ENCODE measurements at regions not wholly inside any gene's neighbourhood (a gene's known extent, or its start where the extent isn't known, plus 50 kb on each side); places are given as distances from the start of the nearest gene placed in this dataset.
"Not testable (repeated sequence)": the region's sequence is repeated elsewhere in the genome, so short reads cannot be mapped to it uniquely, and the experiment has no call there.

DNA sequence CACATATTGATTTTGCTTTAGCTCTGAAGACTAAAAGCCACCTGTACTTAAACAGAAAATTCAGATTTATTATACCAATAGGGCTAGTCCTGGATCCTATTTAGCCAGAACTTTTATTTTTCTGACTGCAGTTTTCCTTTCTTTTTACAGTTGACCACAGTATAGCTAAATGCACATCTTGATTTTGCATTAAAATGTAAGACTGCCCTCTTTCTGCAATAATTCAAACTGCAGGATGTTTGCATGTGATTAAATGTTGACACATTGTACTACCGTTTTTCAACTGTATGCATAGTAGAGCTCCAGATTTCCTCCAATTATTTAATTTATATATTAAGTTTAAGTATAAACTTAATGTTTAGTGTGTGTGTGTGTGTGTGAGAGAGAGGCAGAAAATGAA lies 1262.9 kb downstream of the SUCLG1 start:
- no peaks in the 10 kb centered on the region for H3K27me3 ChIP-seq (ENCODE audit: control insufficient read depth, insufficient read depth, low read length)
- no peak overlapping the region for H3K4me3 ChIP-seq (replicated peaks in 1 of 4; ENCODE audit: control extremely low read depth in 1 of 4, insufficient read depth in 1 of 4, low read depth in 3 of 4, low read length in 4 of 4)
- no peaks in the 10 kb centered on the region for H3K4me1 ChIP-seq (ENCODE audit: control insufficient read depth, extremely low read depth, insufficient read depth, low read length)
- H3K9ac ChIP-seq (ENCODE audit: insufficient read depth, low read length) = no peak overlapping the region
- no peak overlapping the region for H3K27ac ChIP-seq (ENCODE audit: insufficient read depth, low read length)
- H4K20me1 ChIP-seq (ENCODE audit: control insufficient read depth, extremely low read depth, insufficient read depth, low read length) = no peaks in the 10 kb centered on the region
- H3K79me2 ChIP-seq (ENCODE audit: control insufficient read depth, insufficient read depth, low read length) = no peaks in the 10 kb centered on the region
- no peaks in the 10 kb centered on the region for H3K36me3 ChIP-seq (ENCODE audit: control insufficient read depth, insufficient read depth, low read length)
- no peak overlapping the region for H2AFZ ChIP-seq (ENCODE audit: low read length)
- DNase-seq (ENCODE audit: low read depth in 2 of 2) = peak; percentile 6 to 75
- H3K4me2 ChIP-seq (ENCODE audit: extremely low read depth, insufficient read depth, low read length) = no peak overlapping the region
- no peak for TF ChIP-seq EZH2 (IDR thresholded peaks at IDR 0.05; ENCODE audit: low read length, missing control alignments)
- TF ChIP-seq, protein P1, sequence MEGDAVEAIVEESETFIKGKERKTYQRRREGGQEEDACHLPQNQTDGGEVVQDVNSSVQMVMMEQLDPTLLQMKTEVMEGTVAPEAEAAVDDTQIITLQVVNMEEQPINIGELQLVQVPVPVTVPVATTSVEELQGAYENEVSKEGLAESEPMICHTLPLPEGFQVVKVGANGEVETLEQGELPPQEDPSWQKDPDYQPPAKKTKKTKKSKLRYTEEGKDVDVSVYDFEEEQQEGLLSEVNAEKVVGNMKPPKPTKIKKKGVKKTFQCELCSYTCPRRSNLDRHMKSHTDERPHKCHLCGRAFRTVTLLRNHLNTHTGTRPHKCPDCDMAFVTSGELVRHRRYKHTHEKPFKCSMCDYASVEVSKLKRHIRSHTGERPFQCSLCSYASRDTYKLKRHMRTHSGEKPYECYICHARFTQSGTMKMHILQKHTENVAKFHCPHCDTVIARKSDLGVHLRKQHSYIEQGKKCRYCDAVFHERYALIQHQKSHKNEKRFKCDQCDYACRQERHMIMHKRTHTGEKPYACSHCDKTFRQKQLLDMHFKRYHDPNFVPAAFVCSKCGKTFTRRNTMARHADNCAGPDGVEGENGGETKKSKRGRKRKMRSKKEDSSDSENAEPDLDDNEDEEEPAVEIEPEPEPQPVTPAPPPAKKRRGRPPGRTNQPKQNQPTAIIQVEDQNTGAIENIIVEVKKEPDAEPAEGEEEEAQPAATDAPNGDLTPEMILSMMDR (conservative IDR thresholded peaks at IDR 0.05 in 1 of 2, IDR thresholded peaks at IDR 0.05 in 1 of 2; ENCODE audit: low read depth in 1 of 2, low read length in 2 of 2) = peak; percentile 22 to 69
- no peaks in the 10 kb centered on the region for H3K9me3 ChIP-seq (ENCODE audit: control insufficient read depth, insufficient read depth, low read depth, low read length)

DNA sequence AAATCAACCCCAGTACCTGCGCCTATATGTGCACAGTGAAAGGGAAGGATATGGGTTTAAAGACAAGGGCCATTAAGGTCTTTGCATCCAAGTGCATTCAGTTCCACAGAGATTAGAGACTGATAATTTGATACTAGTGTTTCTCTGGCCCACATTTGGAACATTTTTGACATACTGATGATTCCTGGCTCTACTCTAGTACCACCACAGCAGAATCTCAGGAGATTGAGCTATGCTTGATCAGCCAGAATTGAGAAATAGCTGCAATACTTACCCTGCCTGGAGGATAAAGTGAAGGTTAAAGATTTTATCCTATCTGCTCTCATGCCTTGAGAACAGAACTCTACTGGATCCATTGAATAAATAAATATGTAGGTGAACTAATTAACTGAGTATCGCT lies 1267.8 kb downstream of the SUCLG1 start:
- H3K79me2 ChIP-seq (ENCODE audit: control insufficient read depth, insufficient read depth, low read length) = no peaks in the 10 kb centered on the region
- no peak overlapping the region for H3K4me3 ChIP-seq (replicated peaks in 1 of 4; ENCODE audit: control extremely low read depth in 1 of 4, insufficient read depth in 1 of 4, low read depth in 3 of 4, low read length in 4 of 4)
- H3K9ac ChIP-seq (ENCODE audit: insufficient read depth, low read length) = no peak overlapping the region
- H4K20me1 ChIP-seq (ENCODE audit: control insufficient read depth, extremely low read depth, insufficient read depth, low read length) = no peaks in the 10 kb centered on the region
- no peaks in the 10 kb centered on the region for H3K27me3 ChIP-seq (ENCODE audit: control insufficient read depth, insufficient read depth, low read length)
- no peak overlapping the region for H3K27ac ChIP-seq (ENCODE audit: insufficient read depth, low read length)
- DNase-seq (ENCODE audit: low read depth in 2 of 2) = no peak
- H3K9me3 ChIP-seq (ENCODE audit: control insufficient read depth, insufficient read depth, low read depth, low read length) = no peaks in the 10 kb centered on the region
- no peaks in the 10 kb centered on the region for H3K4me1 ChIP-seq (ENCODE audit: control insufficient read depth, extremely low read depth, insufficient read depth, low read length)
- H2AFZ ChIP-seq (ENCODE audit: low read length) = no peak overlapping the region
- no peaks in the 10 kb centered on the region for H3K36me3 ChIP-seq (ENCODE audit: control insufficient read depth, insufficient read depth, low read length)
- TF ChIP-seq, protein P1 (conservative IDR thresholded peaks at IDR 0.05 in 1 of 2, IDR thresholded peaks at IDR 0.05 in 1 of 2; ENCODE audit: low read depth in 1 of 2, low read length in 2 of 2) = no peak
- TF ChIP-seq EZH2 (IDR thresholded peaks at IDR 0.05; ENCODE audit: low read length, missing control alignments) = no peak
- no peak overlapping the region for H3K4me2 ChIP-seq (ENCODE audit: extremely low read depth, insufficient read depth, low read length)

DNA sequence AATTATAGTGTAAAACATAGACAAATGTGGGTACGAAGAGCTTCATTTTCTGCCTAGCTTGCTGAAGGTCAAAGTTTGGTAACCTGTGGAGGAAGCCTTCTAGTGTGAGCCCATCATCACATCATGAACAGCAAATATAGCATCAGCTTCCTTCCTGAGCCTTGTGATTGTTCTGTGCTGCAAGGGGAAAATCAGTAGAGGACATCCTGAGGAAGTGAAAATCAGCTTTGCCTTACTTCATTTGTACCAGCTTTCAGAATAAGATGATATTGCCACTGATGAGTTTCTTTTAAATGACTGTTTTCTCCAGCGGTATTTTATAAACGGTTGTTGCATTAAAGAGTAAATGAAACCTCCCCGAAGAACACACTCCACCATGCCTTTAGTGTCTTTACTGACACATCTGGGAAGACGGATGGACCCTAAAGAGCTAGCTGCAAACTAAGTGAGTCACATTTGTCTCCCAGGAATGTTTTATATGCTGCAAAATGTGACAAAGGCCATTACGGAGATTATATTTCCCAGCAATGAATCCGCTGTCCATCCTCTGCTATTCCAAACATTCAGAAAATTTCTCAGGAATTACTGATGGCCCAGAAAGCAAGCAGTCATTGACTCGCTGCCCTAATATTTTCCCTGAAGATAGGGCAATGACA lies 1272.8 kb downstream of the SUCLG1 start:
- no peak for TF ChIP-seq EZH2 (IDR thresholded peaks at IDR 0.05; ENCODE audit: low read length, missing control alignments)
- TF ChIP-seq, protein P1 (conservative IDR thresholded peaks at IDR 0.05 in 1 of 2, IDR thresholded peaks at IDR 0.05 in 1 of 2; ENCODE audit: low read depth in 1 of 2, low read length in 2 of 2) = no peak
- no peaks in the 10 kb centered on the region for H3K36me3 ChIP-seq (ENCODE audit: control insufficient read depth, insufficient read depth, low read length)
- no peaks in the 10 kb centered on the region for H3K27me3 ChIP-seq (ENCODE audit: control insufficient read depth, insufficient read depth, low read length)
- no peaks in the 10 kb centered on the region for H3K9me3 ChIP-seq (ENCODE audit: control insufficient read depth, insufficient read depth, low read depth, low read length)
- H3K27ac ChIP-seq (ENCODE audit: insufficient read depth, low read length) = no peak overlapping the region
- no peaks in the 10 kb centered on the region for H4K20me1 ChIP-seq (ENCODE audit: control insufficient read depth, extremely low read depth, insufficient read depth, low read length)
- no peak overlapping the region for H3K9ac ChIP-seq (ENCODE audit: insufficient read depth, low read length)
- no peak overlapping the region for H2AFZ ChIP-seq (ENCODE audit: low read length)
- H3K4me2 ChIP-seq (ENCODE audit: extremely low read depth, insufficient read depth, low read length) = no peak overlapping the region
- no peak for DNase-seq (ENCODE audit: low read depth in 2 of 2)
- H3K79me2 ChIP-seq (ENCODE audit: control insufficient read depth, insufficient read depth, low read length) = no peaks in the 10 kb centered on the region
- H3K4me1 ChIP-seq (ENCODE audit: control insufficient read depth, extremely low read depth, insufficient read depth, low read length) = no peaks in the 10 kb centered on the region
- H3K4me3 ChIP-seq (replicated peaks in 1 of 4; ENCODE audit: control extremely low read depth in 1 of 4, insufficient read depth in 1 of 4, low read depth in 3 of 4, low read length in 4 of 4) = no peak overlapping the region

DNA sequence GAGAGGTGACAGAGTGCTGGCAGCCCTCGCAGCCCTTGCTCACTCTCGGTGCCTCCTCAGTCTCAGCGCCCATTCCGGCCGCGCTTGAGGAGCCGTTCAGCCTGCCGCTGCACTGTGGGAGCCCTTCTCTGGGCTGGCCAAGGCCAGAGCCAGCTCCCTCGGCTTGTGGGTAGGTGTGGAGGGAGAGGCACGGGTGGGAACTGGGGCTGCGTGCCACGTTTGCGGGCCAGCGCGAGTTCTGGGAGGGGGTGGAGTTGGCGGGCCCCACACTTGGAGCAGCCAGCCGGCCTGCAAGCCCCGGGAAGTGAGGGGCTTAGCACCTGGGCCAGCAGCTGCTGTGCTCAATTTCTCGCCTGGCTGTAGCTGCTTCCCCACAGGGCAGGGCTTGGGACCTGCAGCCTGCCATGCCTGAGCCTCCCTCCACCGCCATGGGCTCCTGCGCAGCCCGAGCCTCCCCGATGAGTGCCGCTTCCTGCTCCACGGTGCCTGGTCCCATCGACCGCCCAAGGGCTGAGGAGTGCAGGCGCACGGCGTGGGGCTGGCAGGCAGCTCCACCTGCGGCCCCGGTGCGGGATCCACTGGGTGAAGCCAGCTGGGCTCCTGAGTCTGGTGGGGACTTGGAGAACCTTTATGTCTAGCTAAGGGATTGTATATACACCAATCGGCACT lies 1278.1 kb downstream of the SUCLG1 start:
- H3K27ac ChIP-seq (ENCODE audit: insufficient read depth, low read length); H3K36me3 ChIP-seq (ENCODE audit: control insufficient read depth, insufficient read depth, low read length); H3K4me3 ChIP-seq (replicated peaks in 1 of 4; ENCODE audit: control extremely low read depth in 1 of 4, insufficient read depth in 1 of 4, low read depth in 3 of 4, low read length in 4 of 4); H2AFZ ChIP-seq (ENCODE audit: low read length); H3K27me3 ChIP-seq (ENCODE audit: control insufficient read depth, insufficient read depth, low read length); H3K9ac ChIP-seq (ENCODE audit: insufficient read depth, low read length); DNase-seq (ENCODE audit: low read depth in 2 of 2); H3K4me2 ChIP-seq (ENCODE audit: extremely low read depth, insufficient read depth, low read length); H4K20me1 ChIP-seq (ENCODE audit: control insufficient read depth, extremely low read depth, insufficient read depth, low read length); H3K79me2 ChIP-seq (ENCODE audit: control insufficient read depth, insufficient read depth, low read length); H3K4me1 ChIP-seq (ENCODE audit: control insufficient read depth, extremely low read depth, insufficient read depth, low read length); H3K9me3 ChIP-seq (ENCODE audit: control insufficient read depth, insufficient read depth, low read depth, low read length): not testable (repeated sequence)

Data from fibroblast of lung (primary cell).